ENCODE measurements at regions not wholly inside any gene's neighbourhood (a gene's known extent, or its start where the extent isn't known, plus 50 kb on each side); places are given as distances from the start of the nearest gene placed in this dataset.

GRCh38 chr5:82359272-82359671 is 81.1 kb upstream of the RPS23 start:
- Mint-ChIP-seq H3K4me1 (ENCODE audit: low read depth) (peaks cover 46% of the 10 kb centered on the region), H3K27ac (no peak overlapping the region), H3K4me3 (ENCODE audit: low read depth) (no peak overlapping the region), H3K27me3 (ENCODE audit: low read depth) (no peaks in the 10 kb centered on the region), H3K9me3 (no peaks in the 10 kb centered on the region), H3K36me3 (ENCODE audit: low read depth) (no peaks in the 10 kb centered on the region)
- DNase-seq (ENCODE audit: low spot score) = no peak
- intact Hi-C loops (cut with micrococcal nuclease) = loop anchor here (5.0 to 10.0 kb wide), 5 partner anchors 108 to 1113 kb away; partner anchors contain the start of gene VCAN

GRCh38 chr5:82358457-82358856 is 80.3 kb upstream of the RPS23 start:
- no peak for DNase-seq (ENCODE audit: low spot score)
- Mint-ChIP-seq H3K27ac (peak overlapping the region; percentile 95), H3K4me1 (ENCODE audit: low read depth) (peaks cover 50% of the 10 kb centered on the region), H3K4me3 (ENCODE audit: low read depth) (no peak overlapping the region), H3K36me3 (ENCODE audit: low read depth) (no peaks in the 10 kb centered on the region), H3K27me3 (ENCODE audit: low read depth) (no peaks in the 10 kb centered on the region), H3K9me3 (no peaks in the 10 kb centered on the region)
- intact Hi-C loops (cut with micrococcal nuclease) = loop anchor here (5.0 to 10.0 kb wide), 5 partner anchors 109 to 1114 kb away; partner anchors contain the start of gene VCAN

GRCh38 chr5:82356808-82357671 is 78.9 kb upstream of the RPS23 start:
- peak; percentile 70 for DNase-seq (ENCODE audit: low spot score)
- H3K9me3 Mint-ChIP-seq = no peaks in the 10 kb centered on the region
- intact Hi-C loops (cut with micrococcal nuclease) = loop anchor here (2.0 to 10.0 kb wide), 8 partner anchors 78 to 1115 kb away; partner anchors contain the start of genes RPS23, TMEM167A, VCAN and XRCC4
- peak overlapping the region; percentile 62 for H3K4me3 Mint-ChIP-seq (ENCODE audit: low read depth)
- H3K27me3 Mint-ChIP-seq (ENCODE audit: low read depth) = no peaks in the 10 kb centered on the region
- H3K36me3 Mint-ChIP-seq (ENCODE audit: low read depth) = no peaks in the 10 kb centered on the region
- peaks cover 56% of the 10 kb centered on the region for H3K4me1 Mint-ChIP-seq (ENCODE audit: low read depth)
- H3K27ac Mint-ChIP-seq = peak overlapping the region; percentile 95

- H3K36me3 Mint-ChIP-seq (ENCODE audit: low read depth) = no peaks in the 10 kb centered on the region
- H3K27ac Mint-ChIP-seq = no peak overlapping the region
- H3K4me1 Mint-ChIP-seq (ENCODE audit: low read depth) = peaks cover 55% of the 10 kb centered on the region
- no peaks in the 10 kb centered on the region for H3K9me3 Mint-ChIP-seq
- H3K4me3 Mint-ChIP-seq (ENCODE audit: low read depth) = no peak overlapping the region
- DNase-seq (ENCODE audit: low spot score) = no peak
- no peaks in the 10 kb centered on the region for H3K27me3 Mint-ChIP-seq (ENCODE audit: low read depth)
- intact Hi-C loops (cut with micrococcal nuclease) = loop anchor here (2.0 to 10.0 kb wide), 8 partner anchors 77 to 1116 kb away; partner anchors contain the start of genes RPS23, TMEM167A, VCAN and XRCC4
Measured at GRCh38 chr5:82356021-82356420, 77.9 kb upstream of the RPS23 start.

GRCh38 chr5:82355496-82355895 is 77.3 kb upstream of the RPS23 start:
- no peaks in the 10 kb centered on the region for H3K36me3 Mint-ChIP-seq (ENCODE audit: low read depth)
- no peaks in the 10 kb centered on the region for H3K27me3 Mint-ChIP-seq (ENCODE audit: low read depth)
- no peak for DNase-seq (ENCODE audit: low spot score)
- H3K9me3 Mint-ChIP-seq = no peaks in the 10 kb centered on the region
- no peak overlapping the region for H3K4me3 Mint-ChIP-seq (ENCODE audit: low read depth)
- H3K4me1 Mint-ChIP-seq (ENCODE audit: low read depth) = peaks cover 50% of the 10 kb centered on the region
- H3K27ac Mint-ChIP-seq = no peak overlapping the region
- intact Hi-C loops (cut with micrococcal nuclease) = loop anchor here (5.0 to 10.0 kb wide), 5 partner anchors 112 to 1117 kb away; partner anchors contain the start of gene VCAN

- Mint-ChIP-seq H3K27me3 (ENCODE audit: low read depth) (no peaks in the 10 kb centered on the region), H3K9me3 (no peaks in the 10 kb centered on the region), H3K36me3 (ENCODE audit: low read depth) (no peaks in the 10 kb centered on the region), H3K27ac (no peak overlapping the region), H3K4me1 (ENCODE audit: low read depth) (peaks cover 48% of the 10 kb centered on the region), H3K4me3 (ENCODE audit: low read depth) (no peak overlapping the region)
- intact Hi-C loops (cut with micrococcal nuclease) = loop anchor here (5.0 to 10.0 kb wide), 5 partner anchors 112 to 1117 kb away; partner anchors contain the start of gene VCAN
- DNase-seq (ENCODE audit: low spot score) = no peak
Measured at GRCh38 chr5:82355053-82355452, 76.9 kb upstream of the RPS23 start.

- Mint-ChIP-seq H3K36me3 (ENCODE audit: low read depth) (no peaks in the 10 kb centered on the region), H3K9me3 (no peaks in the 10 kb centered on the region), H3K27ac (no peak overlapping the region), H3K27me3 (ENCODE audit: low read depth) (no peaks in the 10 kb centered on the region), H3K4me3 (ENCODE audit: low read depth) (no peak overlapping the region), H3K4me1 (ENCODE audit: low read depth) (peaks cover 44% of the 10 kb centered on the region)
- DNase-seq (ENCODE audit: low spot score) = no peak
- intact Hi-C loops (cut with micrococcal nuclease) = loop anchor here (5.0 to 10.0 kb wide), 2 partner anchors 140 to 1208 kb away; no protein-coding TSS in a partner anchor
Measured at GRCh38 chr5:82354543-82354942, 76.4 kb upstream of the RPS23 start.

- Mint-ChIP-seq H3K27ac (no peak overlapping the region), H3K27me3 (ENCODE audit: low read depth) (no peaks in the 10 kb centered on the region), H3K4me3 (ENCODE audit: low read depth) (no peak overlapping the region), H3K9me3 (no peaks in the 10 kb centered on the region), H3K4me1 (ENCODE audit: low read depth) (peaks cover 41% of the 10 kb centered on the region), H3K36me3 (ENCODE audit: low read depth) (no peaks in the 10 kb centered on the region)
- no peak for DNase-seq (ENCODE audit: low spot score)
- intact Hi-C loops (cut with micrococcal nuclease) = loop anchor here (2.0 to 10.0 kb wide), 3 partner anchors 141 to 1209 kb away; no protein-coding TSS in a partner anchor
Measured at GRCh38 chr5:82353522-82353921, 75.4 kb upstream of the RPS23 start.

- Mint-ChIP-seq H3K36me3 (ENCODE audit: low read depth) (no peaks in the 10 kb centered on the region), H3K4me1 (ENCODE audit: low read depth) (peaks cover 39% of the 10 kb centered on the region)
- intact Hi-C loops (cut with micrococcal nuclease) = loop anchor here (2.0 to 10.0 kb wide), 3 partner anchors 143 to 1210 kb away; no protein-coding TSS in a partner anchor
Measured at GRCh38 chr5:82352146-82352791, 74.1 kb upstream of the RPS23 start.

GRCh38 chr5:82351754-82352145 is 73.6 kb upstream of the RPS23 start:
- peaks cover 35% of the 10 kb centered on the region for H3K4me1 Mint-ChIP-seq (ENCODE audit: low read depth)
- no peak overlapping the region for H3K4me3 Mint-ChIP-seq (ENCODE audit: low read depth)
- no peaks in the 10 kb centered on the region for H3K9me3 Mint-ChIP-seq
- intact Hi-C loops (cut with micrococcal nuclease) = loop anchor here (2.0 to 10.0 kb wide), 4 partner anchors 143 to 1211 kb away; no protein-coding TSS in a partner anchor
- no peaks in the 10 kb centered on the region for H3K27me3 Mint-ChIP-seq (ENCODE audit: low read depth)
- H3K27ac Mint-ChIP-seq = no peak overlapping the region
- DNase-seq (ENCODE audit: low spot score) = no peak
- no peaks in the 10 kb centered on the region for H3K36me3 Mint-ChIP-seq (ENCODE audit: low read depth)

More at GRCh38 chr5:82352146-82352791, 74.1 kb upstream of the RPS23 start:
- Mint-ChIP-seq H3K27me3 (ENCODE audit: low read depth) (no peaks in the 10 kb centered on the region), H3K9me3 (no peaks in the 10 kb centered on the region), H3K4me3 (ENCODE audit: low read depth) (no peak overlapping the region), H3K27ac (no peak overlapping the region)
- DNase-seq (ENCODE audit: low spot score) = no peak

- Mint-ChIP-seq H3K4me3 (ENCODE audit: low read depth) (no peak overlapping the region), H3K27ac (no peak overlapping the region), H3K27me3 (ENCODE audit: low read depth) (no peaks in the 10 kb centered on the region), H3K9me3 (no peaks in the 10 kb centered on the region), H3K36me3 (ENCODE audit: low read depth) (no peaks in the 10 kb centered on the region), H3K4me1 (ENCODE audit: low read depth) (peaks cover 32% of the 10 kb centered on the region)
- intact Hi-C loops (cut with micrococcal nuclease) = loop anchor here (2.0 to 10.0 kb wide), 3 partner anchors 144 to 1211 kb away; no protein-coding TSS in a partner anchor
- no peak for DNase-seq (ENCODE audit: low spot score)
Measured at GRCh38 chr5:82351297-82351696, 73.1 kb upstream of the RPS23 start.

GRCh38 chr5:82349652-82350051 is 71.5 kb upstream of the RPS23 start:
- no peaks in the 10 kb centered on the region for H3K9me3 Mint-ChIP-seq
- H3K4me3 Mint-ChIP-seq (ENCODE audit: low read depth) = no peak overlapping the region
- no peak for DNase-seq (ENCODE audit: low spot score)
- intact Hi-C loops (cut with micrococcal nuclease) = loop anchor here (2.0 to 10.0 kb wide), 3 partner anchors 145 to 1213 kb away; no protein-coding TSS in a partner anchor
- H3K27ac Mint-ChIP-seq = no peak overlapping the region
- no peaks in the 10 kb centered on the region for H3K36me3 Mint-ChIP-seq (ENCODE audit: low read depth)
- no peaks in the 10 kb centered on the region for H3K27me3 Mint-ChIP-seq (ENCODE audit: low read depth)
- H3K4me1 Mint-ChIP-seq (ENCODE audit: low read depth) = peaks cover 28% of the 10 kb centered on the region
